ENCODE measurements at regions not wholly inside any gene's neighbourhood (a gene's known extent, or its start where the extent isn't known, plus 50 kb on each side); places are given as distances from the start of the nearest gene placed in this dataset.

DNA sequence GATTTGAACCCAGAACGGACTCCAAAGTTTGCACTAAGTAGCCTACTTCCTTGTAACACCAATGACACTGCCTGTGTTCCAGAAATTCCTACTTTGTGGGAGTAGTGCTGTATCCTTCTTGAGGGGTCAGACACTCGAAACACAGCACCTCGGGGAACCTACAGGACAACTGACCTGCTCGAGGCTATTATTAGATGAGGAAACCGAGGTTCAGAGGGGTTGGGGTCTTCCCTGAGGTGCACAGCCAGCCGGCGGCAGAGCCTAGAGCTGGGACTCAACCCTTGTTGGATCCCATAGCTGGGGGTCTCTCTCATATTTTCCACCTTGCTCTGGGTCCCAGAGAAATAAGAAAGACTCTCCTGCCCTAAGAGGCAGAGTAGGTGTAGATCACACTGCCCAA, 89.8 kb upstream of the PTPN1 start:
- Mint-ChIP-seq H3K9me3 (peaks cover 20% of the 10 kb centered on the region), H3K36me3 (ENCODE audit: low read depth) (no peaks in the 10 kb centered on the region), H3K27me3 (ENCODE audit: low read depth, poor library complexity) (peaks cover 12% of the 10 kb centered on the region), H3K4me3 (no peak overlapping the region), H3K27ac (no peak overlapping the region), H3K4me1 (peaks cover 33% of the 10 kb centered on the region)
- DNase-seq: no peak
- TF ChIP-seq CTCF (IDR thresholded peaks at IDR 0.05): no peak

GRCh38 chr20:50421356-50422340, 88.5 kb upstream of the PTPN1 start:
- H3K9me3 Mint-ChIP-seq: peaks cover 20% of the 10 kb centered on the region
- H3K36me3 Mint-ChIP-seq (ENCODE audit: low read depth): no peaks in the 10 kb centered on the region
- peaks cover 12% of the 10 kb centered on the region for H3K27me3 Mint-ChIP-seq (ENCODE audit: low read depth, poor library complexity)
- TF ChIP-seq CTCF (IDR thresholded peaks at IDR 0.05): no peak
- H3K27ac Mint-ChIP-seq: no peak overlapping the region
- DNase-seq: no peak
- no peak overlapping the region for H3K4me3 Mint-ChIP-seq
- peaks cover 24% of the 10 kb centered on the region for H3K4me1 Mint-ChIP-seq

DNA sequence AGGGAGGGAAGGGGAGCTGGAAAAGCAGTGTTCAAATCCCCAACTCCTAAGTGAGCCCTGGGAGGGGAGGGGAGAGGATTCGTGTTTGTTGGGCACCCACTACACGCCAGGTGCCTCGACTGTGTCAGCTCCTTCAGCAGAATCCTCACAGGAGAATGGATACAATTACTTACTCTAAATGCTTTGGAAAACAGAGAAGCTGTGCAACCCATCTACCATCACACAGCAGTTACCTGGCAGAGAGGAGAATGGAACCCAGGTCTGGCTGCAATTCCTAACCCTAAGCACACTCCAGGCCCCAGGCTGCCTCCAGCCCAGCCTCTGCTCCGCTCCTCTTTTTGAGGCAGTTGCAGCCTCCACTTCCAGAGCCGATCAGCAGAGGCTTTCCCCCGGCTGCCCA, 86.4 kb upstream of the PTPN1 start:
- H3K27ac Mint-ChIP-seq: no peak overlapping the region
- DNase-seq: no peak
- H3K4me3 Mint-ChIP-seq: no peak overlapping the region
- H3K27me3 Mint-ChIP-seq (ENCODE audit: low read depth, poor library complexity): peaks cover 8% of the 10 kb centered on the region
- peaks cover 41% of the 10 kb centered on the region for H3K4me1 Mint-ChIP-seq
- no peak for TF ChIP-seq CTCF (IDR thresholded peaks at IDR 0.05)
- no peaks in the 10 kb centered on the region for H3K36me3 Mint-ChIP-seq (ENCODE audit: low read depth)
- H3K9me3 Mint-ChIP-seq: peaks cover 17% of the 10 kb centered on the region

DNA sequence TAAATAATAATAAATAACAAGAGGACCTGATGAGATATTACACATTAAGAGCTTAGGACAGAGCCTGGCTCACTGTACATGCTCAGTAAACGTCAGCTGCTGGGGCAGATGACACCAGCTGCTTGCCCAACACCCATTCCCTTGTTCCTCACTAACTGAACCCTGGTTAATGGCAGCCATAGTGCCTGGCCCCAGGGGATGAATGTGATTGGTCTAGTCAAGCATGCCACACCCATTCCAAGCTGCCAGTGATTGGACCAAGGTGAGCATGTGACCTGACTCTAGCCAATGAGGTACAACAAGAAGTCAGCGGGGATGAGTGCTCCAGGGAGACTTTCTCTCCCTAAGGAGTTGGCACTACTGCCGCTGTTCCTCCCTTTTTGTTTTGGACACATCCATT, 85.1 kb upstream of the PTPN1 start:
- peaks cover 3% of the 10 kb centered on the region for H3K27me3 Mint-ChIP-seq (ENCODE audit: low read depth, poor library complexity)
- no peak overlapping the region for H3K4me3 Mint-ChIP-seq
- TF ChIP-seq CTCF (IDR thresholded peaks at IDR 0.05): no peak
- no peaks in the 10 kb centered on the region for H3K36me3 Mint-ChIP-seq (ENCODE audit: low read depth)
- peaks cover 41% of the 10 kb centered on the region for H3K4me1 Mint-ChIP-seq
- H3K27ac Mint-ChIP-seq: no peak overlapping the region
- H3K9me3 Mint-ChIP-seq: peaks cover 10% of the 10 kb centered on the region
- DNase-seq: no peak

DNA sequence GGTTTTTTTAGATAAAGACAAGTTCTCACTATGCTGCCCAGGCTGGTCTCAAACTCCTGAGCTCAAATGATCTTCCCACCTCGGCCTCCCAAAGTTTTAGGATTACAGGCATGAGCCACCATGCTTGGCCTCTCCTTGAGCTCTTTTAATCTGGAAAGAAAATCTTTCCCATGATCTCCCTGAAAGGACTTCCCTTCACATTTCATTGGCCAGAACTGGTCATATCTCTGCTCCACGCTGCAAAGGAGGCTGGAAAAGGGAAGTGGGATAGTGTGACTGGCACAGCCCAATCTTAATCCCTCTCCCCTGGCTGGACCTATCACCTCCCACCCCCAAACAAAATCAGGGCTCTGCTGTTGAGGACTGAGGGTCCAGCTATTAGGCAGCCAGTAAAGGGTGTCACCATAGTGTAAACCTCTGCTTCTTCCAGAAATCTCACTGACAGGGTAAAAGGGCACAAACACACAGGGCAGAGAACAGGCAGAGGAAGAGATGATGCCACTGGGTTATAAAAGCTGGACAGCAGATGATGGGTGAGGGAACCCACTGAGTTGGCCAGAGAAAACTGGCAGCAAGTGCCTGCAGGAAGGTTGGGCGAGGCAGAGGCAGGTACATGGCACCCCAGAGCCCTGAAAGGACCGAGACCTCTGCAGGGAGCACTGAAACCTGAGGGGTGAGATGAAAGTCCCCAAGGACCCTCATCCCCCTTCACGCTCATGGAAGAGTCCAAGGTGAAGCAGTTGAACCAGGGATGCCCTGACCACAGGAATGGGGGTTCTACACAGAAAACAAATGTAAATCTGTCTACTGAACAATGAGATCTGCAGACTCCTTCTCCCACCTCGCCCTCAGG, 83.1 kb upstream of the PTPN1 start:
- Mint-ChIP-seq H3K9me3 (peaks cover 2% of the 10 kb centered on the region), H3K4me3 (no peak overlapping the region), H3K4me1 (peaks cover 47% of the 10 kb centered on the region), H3K27ac (no peak overlapping the region), H3K36me3 (ENCODE audit: low read depth) (no peaks in the 10 kb centered on the region), H3K27me3 (ENCODE audit: low read depth, poor library complexity) (peaks cover 3% of the 10 kb centered on the region)
- no peak for TF ChIP-seq CTCF (IDR thresholded peaks at IDR 0.05)
- DNase-seq: no peak
